H1 (cell line): ENCODE measurements at regions not wholly inside any gene's neighbourhood (a gene's known extent, or its start where the extent isn't known, plus 50 kb on each side); places are given as distances from the start of the nearest gene placed in this dataset.

Experiments
- CTCF ChIA-PET: fragments of 300-600 bp; sonication (Branson Sonifier 250); formaldehyde crosslinking; loops from one replicate; lab custom pipeline; 2021; ENCODE audit not compliant: partially characterized antibody; lab: Charles Lee
- POLR2A ChIA-PET: fragments of 300-600 bp; sonication (Branson Sonifier 250); formaldehyde crosslinking; loops from one replicate; lab custom pipeline; 2021; ENCODE audit warnings: inconsistent platforms; ENCODE audit not compliant: partially characterized antibody; lab: Charles Lee
- DNase-seq, 2 experiments: peaks; one replicate each; pipeline versions ENCODE4 v3.0.0 to v3.0.0-alpha.2; 2010 to 2022; ENCODE audit warnings: low spot score in 2 of 2, low read depth in 1 of 2, mixed read lengths in 1 of 2
- FAIRE-seq: peaks from 2 replicates; lab custom pipeline; 2011; peaks lifted over from hg19 to GRCh38; lab: Jason Lieb, UNC
- H2AFZ ChIP-seq: 2 replicates; pipeline ENCODE4 v1.8.1; 2012; ENCODE audit warnings: low read length, inconsistent platforms
- H2AK5ac ChIP-seq: 2 replicates; pipeline ENCODE4 v1.6.1; 2013; ENCODE audit warnings: low read depth, low read length
- H2BK120ac ChIP-seq: replicated peaks from 2 replicates; pipeline ENCODE3; 2013; ENCODE audit warnings: low read depth, low read length, inconsistent platforms
- H2BK12ac ChIP-seq: 2 replicates; pipeline ENCODE4 v1.6.1; 2013; ENCODE audit warnings: low read depth, low read length
- H2BK15ac ChIP-seq: 2 replicates; pipeline ENCODE4 v1.6.1; 2013; ENCODE audit warnings: low read length
- H2BK20ac ChIP-seq: 2 replicates; pipeline ENCODE4 v1.6.1; 2013; ENCODE audit warnings: low read length
- H2BK5ac ChIP-seq: 2 replicates; pipeline ENCODE4 v1.6.1; 2013; ENCODE audit warnings: low read depth, low read length
- H3K14ac ChIP-seq: 2 replicates; pipeline ENCODE4 v1.6.1; 2013; ENCODE audit warnings: inconsistent platforms; ENCODE audit not compliant: insufficient read length
- H3K18ac ChIP-seq: 2 replicates; pipeline ENCODE4 v1.6.1; 2013; ENCODE audit warnings: low read length; ENCODE audit errors: extremely low read depth
- H3K23ac ChIP-seq: 2 replicates; pipeline ENCODE4 v1.6.1; 2013; ENCODE audit warnings: inconsistent platforms; ENCODE audit not compliant: insufficient read length
- H3K23me2 ChIP-seq: 2 replicates; pipeline ENCODE4 v1.6.1; 2013; ENCODE audit warnings: low read depth, low read length
- H3K27ac ChIP-seq: 2 replicates; pipeline ENCODE4 v1.6.1; 2011; ENCODE audit warnings: low read depth, low read length, inconsistent platforms
- H3K27me3 ChIP-seq, 4 experiments: replicated peaks in 1 of 4; 1 replicate in 1 of 4; 2 replicates in 3 of 4; pipeline versions ENCODE4 v1.6.1 to v1.8.1; 2011 to 2013; ENCODE audit warnings: low read length in 3 of 4, mild to moderate bottlenecking in 3 of 4, inconsistent platforms in 2 of 4, mixed read lengths in 2 of 4, moderate library complexity in 1 of 4; ENCODE audit not compliant: control insufficient read depth in 3 of 4, insufficient read depth in 3 of 4; ENCODE audit errors: extremely low read depth in 1 of 4
- H3K36me3 ChIP-seq, 4 experiments: 2 replicates each; pipeline versions ENCODE4 v1.6.1 to v1.8.1; 2011 to 2013; ENCODE audit warnings: mild to moderate bottlenecking in 4 of 4, low read length in 3 of 4, moderate library complexity in 2 of 4, control low read depth in 1 of 4, inconsistent platforms in 1 of 4; ENCODE audit not compliant: insufficient read depth in 4 of 4, control insufficient read depth in 2 of 4
- H3K4ac ChIP-seq: replicated peaks from 2 replicates; pipeline ENCODE3; 2013; ENCODE audit warnings: low read length, low read depth, mixed read lengths, inconsistent platforms; ENCODE audit not compliant: insufficient read length
- H3K4me1 ChIP-seq, 4 experiments: replicated peaks in 1 of 4; 1 replicate in 1 of 4; 2 replicates in 3 of 4; pipeline versions ENCODE4 v1.6.1 to v1.8.1; 2011 to 2013; ENCODE audit warnings: low read length in 3 of 4, inconsistent platforms in 2 of 4, mixed read lengths in 1 of 4; ENCODE audit not compliant: insufficient read depth in 4 of 4, control insufficient read depth in 3 of 4
- H3K4me2 ChIP-seq, 2 experiments: 2 replicates each; pipeline versions ENCODE4 v1.6.1 to v1.8.1; 2011 to 2013; ENCODE audit warnings: low read depth in 2 of 2, low read length in 2 of 2, control low read depth in 1 of 2, inconsistent platforms in 1 of 2, mild to moderate bottlenecking in 1 of 2; ENCODE audit not compliant: insufficient read depth in 1 of 2
- H3K4me3 ChIP-seq, 4 experiments: fragments of 200-600, 300-600 bp in 1 of 4; sonication (generic), shearing (Covaris generic), sonication (Bioruptor Twin) in 1 of 4; 2 replicates each; pipeline versions ENCODE4 v1.5.1 to v1.8.1; 2011 to 2016; ENCODE audit warnings: low read length in 4 of 4, low read depth in 3 of 4, control low read depth in 2 of 4, inconsistent platforms in 2 of 4, mild to moderate bottlenecking in 2 of 4, mixed read lengths in 1 of 4, moderate library complexity in 1 of 4; ENCODE audit not compliant: insufficient read depth in 2 of 4; ENCODE audit errors: extremely low read depth in 1 of 4
- H3K56ac ChIP-seq: replicated peaks from 2 replicates; pipeline ENCODE3; 2013; ENCODE audit warnings: low read depth, mild to moderate bottlenecking, mixed read lengths, low read length, inconsistent platforms; ENCODE audit not compliant: insufficient read length
- H3K79me1 ChIP-seq: 2 replicates; pipeline ENCODE4 v1.6.1; 2013; ENCODE audit warnings: low read depth, low read length, control low read depth
- H3K79me2 ChIP-seq, 2 experiments: 2 replicates each; pipeline versions ENCODE4 v1.6.1 to v1.8.1; 2012 to 2013; ENCODE audit warnings: low read length in 2 of 2, mild to moderate bottlenecking in 2 of 2, inconsistent platforms in 1 of 2; ENCODE audit not compliant: insufficient read depth in 2 of 2, control insufficient read depth in 1 of 2
- H3K9ac ChIP-seq, 4 experiments: replicated peaks in 1 of 4; 1 replicate in 1 of 4; 2 replicates in 3 of 4; pipeline versions ENCODE4 v1.6.1 to v1.8.1; 2011 to 2013; ENCODE audit warnings: low read depth in 3 of 4, low read length in 3 of 4, control low read depth in 2 of 4, mild to moderate bottlenecking in 2 of 4, moderate library complexity in 2 of 4, inconsistent platforms in 1 of 4; ENCODE audit errors: extremely low read depth in 1 of 4
- H3K9me3 ChIP-seq, 2 experiments: 2 replicates each; pipeline versions ENCODE4 v1.6.1 to v1.8.1; 2012 to 2013; ENCODE audit warnings: mild to moderate bottlenecking in 2 of 2, moderate library complexity in 2 of 2, control low read depth in 1 of 2, inconsistent platforms in 1 of 2, low read depth in 1 of 2, low read length in 1 of 2, mixed read lengths in 1 of 2; ENCODE audit not compliant: insufficient read depth in 2 of 2
- H4K20me1 ChIP-seq, 2 experiments: replicated peaks in 1 of 2; 2 replicates each; pipeline versions ENCODE3 to v1.8.1; 2011 to 2013; ENCODE audit warnings: inconsistent platforms in 2 of 2, low read length in 2 of 2, mild to moderate bottlenecking in 1 of 2; ENCODE audit not compliant: insufficient read depth in 2 of 2, control insufficient read depth in 1 of 2
- H4K5ac ChIP-seq: 2 replicates; pipeline ENCODE4 v1.6.1; 2013; ENCODE audit warnings: low read length, low read depth, mixed read lengths, inconsistent platforms; ENCODE audit not compliant: insufficient read length
- H4K8ac ChIP-seq: 2 replicates; pipeline ENCODE4 v1.8.0; 2013; ENCODE audit warnings: mild to moderate bottlenecking, moderate library complexity, low read length, inconsistent platforms; ENCODE audit not compliant: insufficient read depth; ENCODE audit errors: extremely low read depth
- H4K91ac ChIP-seq: replicated peaks from 2 replicates; pipeline ENCODE3; 2013; ENCODE audit warnings: low read length, mixed read lengths, inconsistent platforms; ENCODE audit not compliant: insufficient read length
- CHD1 ChIP-seq: IDR thresholded peaks from 2 replicates; pipeline ENCODE4 v1.6.1; 2012; ENCODE audit warnings: low read depth, low read length, improper control_type of control experiment
- CTCF ChIP-seq, 3 experiments: IDR thresholded peaks; 1 replicate in 2 of 3; 2 replicates in 1 of 3; pipeline versions ENCODE4 v1.5.1 to v1.6.1; 2011; ENCODE audit warnings: low read length in 3 of 3, mild to moderate bottlenecking in 3 of 3, inconsistent platforms in 2 of 3, low read depth in 1 of 3, moderate library complexity in 1 of 3; ENCODE audit not compliant: insufficient read depth in 1 of 3; ENCODE audit errors: control extremely low read depth in 1 of 3
- EP300 ChIP-seq, 2 experiments: IDR thresholded peaks; 1 replicate in 1 of 2; 2 replicates in 1 of 2; pipeline ENCODE4 v1.6.1; 2011 to 2012; ENCODE audit warnings: low read depth in 2 of 2, low read length in 2 of 2, mild to moderate bottlenecking in 2 of 2, borderline replicate concordance in 1 of 2, inconsistent platforms in 1 of 2, moderate library complexity in 1 of 2
- GABPA ChIP-seq: IDR thresholded peaks from 2 replicates; pipeline ENCODE4 v1.6.1; 2011; ENCODE audit warnings: mild to moderate bottlenecking, low read length, moderate library complexity, borderline replicate concordance; ENCODE audit not compliant: insufficient read depth
- HDAC6 ChIP-seq: IDR thresholded peaks from one replicate; pipeline ENCODE4 v1.7.1; 2012; ENCODE audit warnings: low read depth, mild to moderate bottlenecking, inconsistent platforms, low read length, moderate library complexity
- KDM5A ChIP-seq: fragments of 200-600 bp; IDR thresholded peaks from 2 replicates; pipeline ENCODE4 v1.7.1; 2012; ENCODE audit warnings: mild to moderate bottlenecking, low read length, inconsistent platforms, mixed read lengths
- POU5F1 ChIP-seq: IDR thresholded peaks from 2 replicates; pipeline ENCODE4 v1.6.1; 2011; ENCODE audit warnings: low read depth, mild to moderate bottlenecking, low read length, moderate library complexity
- RBBP5 ChIP-seq: IDR thresholded peaks from 2 replicates; pipeline ENCODE4 v1.7.1; 2012; ENCODE audit warnings: low read depth, mild to moderate bottlenecking, inconsistent platforms, low read length, moderate library complexity, borderline replicate concordance
- SRF ChIP-seq: IDR thresholded peaks from 2 replicates; pipeline ENCODE4 v1.6.1; 2011; ENCODE audit warnings: mild to moderate bottlenecking, low read depth, low read length, moderate library complexity
- TAF1 ChIP-seq: IDR thresholded peaks from 2 replicates; pipeline ENCODE4 v1.6.1; 2011; ENCODE audit warnings: mild to moderate bottlenecking, low read depth, low read length
- WGBS, 2 experiments: shearing (Covaris generic) in 1 of 2; methylation state at CpG; one replicate each; pipeline versions ENCODE4 v1.1.6 to v1.1.7; 2013 to 2015; ENCODE audit warnings: low lambda C conversion rate in 2 of 2, mixed read lengths in 2 of 2, inconsistent platforms in 1 of 2, low coverage in 1 of 2, missing lambda C conversion rate in 1 of 2; ENCODE audit not compliant: insufficient replicate concordance in 2 of 2, insufficient coverage in 1 of 2, insufficient read length in 1 of 2; ENCODE audit errors: extremely low coverage in 1 of 2, missing lambda C conversion rate in 1 of 2; 5-methylcytosine and 5-hydroxymethylcytosine counted together
- TF ChIP-seq, protein P1 (sequence below): IDR thresholded peaks from 2 replicates; pipeline ENCODE4 v1.6.1; 2011; ENCODE audit warnings: low read depth, mild to moderate bottlenecking, low read length; ENCODE audit not compliant: insufficient read depth

DNA sequence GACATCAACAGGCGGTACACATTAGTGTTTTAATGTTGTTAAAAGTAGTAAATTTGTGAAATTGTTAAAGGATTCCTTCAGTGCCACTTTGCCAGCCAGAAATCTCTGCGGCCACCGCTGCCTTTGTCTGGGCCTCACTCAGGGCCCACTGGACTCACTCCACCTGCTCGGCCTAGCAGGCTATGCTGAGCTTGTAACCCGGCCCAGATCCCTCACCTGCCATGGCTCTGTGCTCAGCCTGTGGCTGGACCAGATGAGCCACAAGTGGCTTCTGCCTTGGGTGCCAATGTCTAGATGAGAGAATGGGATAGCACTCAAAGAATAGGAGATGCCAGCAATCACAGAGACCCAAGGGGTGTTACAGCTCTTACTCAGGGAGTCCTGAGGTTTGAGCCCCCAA, 1228.0 kb downstream of the DIAPH3 start:
- Histone ChIP-seq H2AFZ (no peak overlapping the region), H4K8ac (no peak overlapping the region), H3K4me1 (peaks cover 0 to 12% (median 4%) of the 10 kb centered on the region in 4 experiments; a peak in 5 of 7 replicates), H2AK5ac (no peak overlapping the region), H3K4me3 (no peak overlapping the region), H3K27ac (no peak overlapping the region), H3K36me3 (no peaks in the 10 kb centered on the region), H4K5ac (no peak overlapping the region), H3K4ac (no peak overlapping the region), H2BK20ac (0 out of 2 replicates have a peak overlapping the region, but pooled peaks have one; percentile 82), H2BK120ac (no peak overlapping the region), H3K14ac (no peak overlapping the region), H3K56ac (no peak overlapping the region), H2BK15ac (no peak overlapping the region), H3K4me2 (no peak overlapping the region), H4K91ac (peak overlapping the region; percentile 61), H3K23ac (no peak overlapping the region), H2BK12ac (peak overlapping the region; percentile 62; the same call in 1 of the 2 replicates), H3K9ac (no peak overlapping the region), H2BK5ac (no peak overlapping the region), H4K20me1 (no peaks in the 10 kb centered on the region), H3K27me3 (peaks cover 0 to 1% (median 0%) of the 10 kb centered on the region in 4 experiments; a peak in 1 of 7 replicates), H3K79me1 (no peaks in the 10 kb centered on the region), H3K79me2 (no peaks in the 10 kb centered on the region), H3K18ac (no peak overlapping the region), H3K23me2 (no peaks in the 10 kb centered on the region), H3K9me3 (0 out of 4 replicates have a peak, but pooled peaks cover 0 to 4% of the 10 kb centered on the region in 2 experiments)
- ChIA-PET CTCF (interaction anchor here (0.8 kb wide), 1 partner anchor 25 kb away, joined by 3 read pairs; no protein-coding TSS in a partner anchor), POLR2A (no interaction called here)
- DNase-seq (no peak), FAIRE-seq (no peak)
- whole genome bisulfite sequencing, 2 experiments: 96% methylated on average over 5 of the region's 5 CpGs; no CpG with 5 or more reads in 1 of the 2 experiments
- TF ChIP-seq CHD1 (no peak), EP300 (IDR thresholded peaks at IDR 0.05; ENCODE audit: borderline replicate concordance in 1 of 2, low read depth in 2 of 2, low read length in 2 of 2) (no peak), POU5F1 (no peak), GABPA (no peak), CTCF (IDR thresholded peaks at IDR 0.05; ENCODE audit: control extremely low read depth in 1 of 3, insufficient read depth in 1 of 3, low read depth in 1 of 3, low read length in 3 of 3) (no peak), KDM5A (no peak), SRF (no peak), RBBP5 (no peak), HDAC6 (no peak), TAF1 (no peak)
- TF ChIP-seq, protein P1, sequence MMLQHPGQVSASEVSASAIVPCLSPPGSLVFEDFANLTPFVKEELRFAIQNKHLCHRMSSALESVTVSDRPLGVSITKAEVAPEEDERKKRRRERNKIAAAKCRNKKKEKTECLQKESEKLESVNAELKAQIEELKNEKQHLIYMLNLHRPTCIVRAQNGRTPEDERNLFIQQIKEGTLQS: no peak
